ENCODE measurements at regions not wholly inside any gene's neighbourhood (a gene's known extent, or its start where the extent isn't known, plus 50 kb on each side); places are given as distances from the start of the nearest gene placed in this dataset.

- no peak for TF ChIP-seq MAZ (IDR thresholded peaks at IDR 0.05; ENCODE audit: borderline replicate concordance, low read depth, low read length)
Observed at GRCh38 chr6:142548566-142548965, 246.8 kb downstream of the ADGRG6 start (continued).

GRCh38 chr6:142550310-142551063, 248.7 kb downstream of the ADGRG6 start:
- Histone ChIP-seq H3K4me3 (no peak overlapping the region), H3K4me1 (no peaks in the 10 kb centered on the region), H3K9me3 (no peaks in the 10 kb centered on the region), H3K27ac (no peak overlapping the region), H3K4me2 (no peak overlapping the region)
- FAIRE-seq (no peak), ATAC-seq (no peak), DNase-seq (ENCODE audit: low read depth in 1 of 2, low spot score in 1 of 2) (no peak)
- ChIA-PET POLR2A (no interaction called here), CTCF (interaction anchor here (0.6 to 1.7 kb wide), 4 partner anchors 11 to 76 kb away, joined by 3 to 4 read pairs (median 4); no protein-coding TSS in a partner anchor)
- TF ChIP-seq FOXS1 (CRISPR knock-in tag; IDR thresholded peaks at IDR 0.05): no peak
- no peak for TF ChIP-seq ZFP36 (IDR thresholded peaks at IDR 0.05; ENCODE audit: borderline replicate concordance, partially characterized antibody)
- no peak for TF ChIP-seq NFE2L2 (conservative IDR thresholded peaks at IDR 0.05; ENCODE audit: low read length)
- TF ChIP-seq EHF (CRISPR knock-in tag; IDR thresholded peaks at IDR 0.05): no peak
- TF ChIP-seq HOXB5 (CRISPR knock-in tag; IDR thresholded peaks at IDR 0.05): no peak
- TF ChIP-seq NR3C1 (IDR thresholded peaks at IDR 0.05): no peak
- TF ChIP-seq FOSL2 (IDR thresholded peaks at IDR 0.05): no peak
- TF ChIP-seq FOSL2 (CRISPR knock-in tag; IDR thresholded peaks at IDR 0.05): no peak
- TF ChIP-seq, protein P1, sequence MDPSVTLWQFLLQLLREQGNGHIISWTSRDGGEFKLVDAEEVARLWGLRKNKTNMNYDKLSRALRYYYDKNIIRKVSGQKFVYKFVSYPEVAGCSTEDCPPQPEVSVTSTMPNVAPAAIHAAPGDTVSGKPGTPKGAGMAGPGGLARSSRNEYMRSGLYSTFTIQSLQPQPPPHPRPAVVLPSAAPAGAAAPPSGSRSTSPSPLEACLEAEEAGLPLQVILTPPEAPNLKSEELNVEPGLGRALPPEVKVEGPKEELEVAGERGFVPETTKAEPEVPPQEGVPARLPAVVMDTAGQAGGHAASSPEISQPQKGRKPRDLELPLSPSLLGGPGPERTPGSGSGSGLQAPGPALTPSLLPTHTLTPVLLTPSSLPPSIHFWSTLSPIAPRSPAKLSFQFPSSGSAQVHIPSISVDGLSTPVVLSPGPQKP (IDR thresholded peaks at IDR 0.05; ENCODE audit: low read depth, low read length): no peak
- TF ChIP-seq MAX (IDR thresholded peaks at IDR 0.05): no peak
- no peak for TF ChIP-seq CHD4 (IDR thresholded peaks at IDR 0.05; ENCODE audit: borderline replicate concordance)
- TF ChIP-seq CBX8 (IDR thresholded peaks at IDR 0.05): no peak
- no peak for TF ChIP-seq EP300 (IDR thresholded peaks at IDR 0.05)
- TF ChIP-seq CBX2 (IDR thresholded peaks at IDR 0.05; ENCODE audit: borderline replicate concordance, low read depth): no peak
- no peak for TF ChIP-seq HEYL (CRISPR knock-in tag; IDR thresholded peaks at IDR 0.05)
- TF ChIP-seq HOXA7 (CRISPR knock-in tag; IDR thresholded peaks at IDR 0.05): no peak
- no peak for TF ChIP-seq POLR2A (IDR thresholded peaks at IDR 0.05; ENCODE audit: low read length)
- TF ChIP-seq JUN (IDR thresholded peaks at IDR 0.05): no peak
- 69% methylated on average over 7 of the region's 7 CpGs for WGBS (ENCODE audit: missing lambda C conversion rate)

- no peaks in the 10 kb centered on the region for H3K4me1 ChIP-seq
- CTCF ChIA-PET: interaction anchor here (0.9 to 1.7 kb wide), 3 partner anchors 10 to 77 kb away, joined by 3 to 4 read pairs (median 4); no protein-coding TSS in a partner anchor
- H3K9me3 ChIP-seq: no peaks in the 10 kb centered on the region
- H3K4me3 ChIP-seq: no peak overlapping the region
- ATAC-seq: peak; percentile 72 to 73; a peak in 5 of 6 replicates
- TF ChIP-seq RCOR1 (IDR thresholded peaks at IDR 0.05; ENCODE audit: low read depth, low read length): no peak
- no peak for TF ChIP-seq CBX2 (IDR thresholded peaks at IDR 0.05; ENCODE audit: borderline replicate concordance, low read depth)
- TF ChIP-seq SMC3 (IDR thresholded peaks at IDR 0.05): no peak
- TF ChIP-seq POLR2AphosphoS2 (conservative IDR thresholded peaks at IDR 0.05; ENCODE audit: low read length): no peak
- no peak for TF ChIP-seq HES2 (IDR thresholded peaks at IDR 0.05)
- no peak for TF ChIP-seq ESRRA (IDR thresholded peaks at IDR 0.05; ENCODE audit: borderline replicate concordance, low read length)
- no peak for TF ChIP-seq RAD21 (conservative IDR thresholded peaks at IDR 0.05 in 1 of 2, IDR thresholded peaks at IDR 0.05 in 1 of 2)
- no peak for TF ChIP-seq NFE2L2 (conservative IDR thresholded peaks at IDR 0.05; ENCODE audit: low read length)
- TF ChIP-seq RFX5 (IDR thresholded peaks at IDR 0.05): no peak
- no peak for TF ChIP-seq MYC (IDR thresholded peaks at IDR 0.05; ENCODE audit: borderline replicate concordance, low read length)
- no peak for TF ChIP-seq HOXB5 (CRISPR knock-in tag; IDR thresholded peaks at IDR 0.05)
- no peak for TF ChIP-seq CHD2 (IDR thresholded peaks at IDR 0.05; ENCODE audit: low read length, partially characterized antibody)
- no peak for FAIRE-seq
- H3K27ac ChIP-seq: no peak overlapping the region
- 20% methylated on average over 9 of the region's 9 CpGs for WGBS (ENCODE audit: missing lambda C conversion rate)
- no peak overlapping the region; the same call in 2 of the 3 replicates for H3K4me2 ChIP-seq
- POLR2A ChIA-PET: no interaction called here
- peak in 1 of 2 experiments; percentile 6 for DNase-seq (ENCODE audit: low read depth in 1 of 2, low spot score in 1 of 2)
Observed at GRCh38 chr6:142551274-142551811, 249.5 kb downstream of the ADGRG6 start.
